Suprapubic skin (tissue), 3 donors: ENCODE measurements at regions not wholly inside any gene's neighbourhood (a gene's known extent, or its start where the extent isn't known, plus 50 kb on each side); places are given as distances from the start of the nearest gene placed in this dataset.

Experiments
- CTCF ChIP-seq, 2 donors: fragments of 200-600 bp in 1 of 2; fragments of 450-650 bp in 1 of 2; sonication (generic) in 1 of 2; IDR thresholded peaks; one replicate each; pipeline ENCODE4 v1.5.1; 2016 to 2019; ENCODE audit warnings: antibody characterized with exemption in 2 of 2, mild to moderate bottlenecking in 1 of 2, moderate library complexity in 1 of 2
- EP300 ChIP-seq: sonication (generic); formaldehyde crosslinking; IDR thresholded peaks from one replicate; pipeline ENCODE4 v1.6.1; 2017; ENCODE audit warnings: antibody characterized with exemption

DNA sequence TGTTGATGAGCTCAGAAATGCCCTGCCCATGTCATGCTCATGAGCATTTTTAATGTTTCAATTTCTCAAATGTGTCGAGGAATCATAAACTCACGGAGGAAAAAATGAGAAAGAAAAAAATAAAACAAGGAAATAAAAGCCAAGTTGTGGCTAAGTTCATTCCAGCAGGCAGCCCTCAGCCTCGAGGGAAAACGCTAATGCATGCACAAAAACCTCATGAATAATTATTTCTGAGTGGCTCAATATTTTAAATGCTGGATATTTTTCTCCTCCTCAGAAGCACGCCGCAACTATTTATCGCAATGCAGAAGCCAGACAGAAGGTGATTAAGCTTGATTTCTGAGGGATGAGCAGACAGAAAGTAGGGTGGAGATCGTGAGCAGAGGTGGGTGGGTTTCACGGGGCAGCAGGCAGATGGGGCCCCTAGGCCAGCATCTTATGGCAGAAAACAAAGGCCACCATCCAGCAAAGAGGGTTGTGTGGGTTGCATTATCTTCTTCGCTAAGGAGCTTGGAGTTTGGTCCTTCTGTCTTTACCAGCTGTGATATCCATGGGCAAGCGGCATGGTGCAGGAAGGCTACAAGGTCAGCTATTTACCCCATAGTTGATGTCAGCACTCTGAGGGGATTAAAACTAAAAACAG, 151.5 kb upstream of the LRFN2 start:
- TF ChIP-seq CTCF (IDR thresholded peaks at IDR 0.05) (no peak), EP300 (no peak)
